Right lobe of liver (tissue), 6 donors: ENCODE measurements at regions not wholly inside any gene's neighbourhood (a gene's known extent, or its start where the extent isn't known, plus 50 kb on each side); places are given as distances from the start of the nearest gene placed in this dataset.

Experiments
- ATAC-seq, 4 donors: fragments of 200-7000 bp; cut with Tn5 transposase; one replicate each; pipeline ENCODE4 v1.9.1; 2020; ENCODE audit warnings: mild to moderate bottlenecking in 4 of 4, moderate library complexity in 4 of 4
- DNase-seq, 3 donors: peaks; one replicate each; pipeline ENCODE4 v3.0.0-alpha.2; 2020
- H3K27ac ChIP-seq, 3 donors: fragments of 200-600 bp; one replicate each; pipeline ENCODE4 v1.8.0; 2022
- H3K27me3 ChIP-seq, 2 donors: fragments of 200-600 bp; one replicate each; pipeline ENCODE4 v1.8.0; 2022
- H3K36me3 ChIP-seq, 4 donors: fragments of 200-600 bp; sonication (generic) in 1 of 4; one replicate each; pipeline versions ENCODE4 v1.5.1 to v1.8.0; 2017 to 2022; ENCODE audit warnings: control low read depth in 1 of 4
- H3K4me1 ChIP-seq, 4 donors: fragments of 200-600 bp; sonication (generic) in 1 of 4; one replicate each; pipeline versions ENCODE4 v1.5.1 to v1.8.0; 2017 to 2022; ENCODE audit warnings: control low read depth in 1 of 4
- H3K4me3 ChIP-seq, 3 donors: fragments of 200-600 bp; one replicate each; pipeline ENCODE4 v1.8.0; 2022
- H3K9me3 ChIP-seq, 4 donors: fragments of 200-600 bp; sonication (generic) in 1 of 4; one replicate each; pipeline versions ENCODE4 v1.5.1 to v1.8.0; 2017 to 2022; ENCODE audit warnings: control low read depth in 1 of 4
- POLR2A ChIP-seq: fragments of 450-650 bp; IDR thresholded peaks from one replicate; pipeline ENCODE4 v1.6.1; 2017; ENCODE audit warnings: antibody characterized with exemption, mild to moderate bottlenecking
- WGBS: methylation state at CpG from one replicate; pipeline ENCODE4 v1.1.6; 2018; ENCODE audit warnings: low coverage, low lambda C conversion rate; ENCODE audit not compliant: insufficient coverage; ENCODE audit errors: missing lambda C conversion rate; 5-methylcytosine and 5-hydroxymethylcytosine counted together
- intact Hi-C, 2 donors: fragments of 100-400 bp; cut with DNase I; formaldehyde crosslinking; loops; one replicate each; pipeline versions ENCODE4 v1.11.2 to v1.14.1; 2022
- TF ChIP-seq, protein P1 (sequence below), 4 donors: fragments of 200-600 bp in 3 of 4; fragments of 450-650 bp in 1 of 4; IDR thresholded peaks; one replicate each; pipeline versions ENCODE4 v1.5.1 to v1.8.0; 2016 to 2022; ENCODE audit warnings: antibody characterized with exemption in 4 of 4, mild to moderate bottlenecking in 2 of 4
- donor health status: DM: no; HTN: yes; CAD: no.
- donor health status: DM: no; HTN: no; CAD: no.
- donor health status: DM: no; HTN: no; CAD: no.
- donor health status: DM: no; HTN: yes; CAD: no.
- donor health status: DM: no; HTN: yes; CAD: no.

DNA sequence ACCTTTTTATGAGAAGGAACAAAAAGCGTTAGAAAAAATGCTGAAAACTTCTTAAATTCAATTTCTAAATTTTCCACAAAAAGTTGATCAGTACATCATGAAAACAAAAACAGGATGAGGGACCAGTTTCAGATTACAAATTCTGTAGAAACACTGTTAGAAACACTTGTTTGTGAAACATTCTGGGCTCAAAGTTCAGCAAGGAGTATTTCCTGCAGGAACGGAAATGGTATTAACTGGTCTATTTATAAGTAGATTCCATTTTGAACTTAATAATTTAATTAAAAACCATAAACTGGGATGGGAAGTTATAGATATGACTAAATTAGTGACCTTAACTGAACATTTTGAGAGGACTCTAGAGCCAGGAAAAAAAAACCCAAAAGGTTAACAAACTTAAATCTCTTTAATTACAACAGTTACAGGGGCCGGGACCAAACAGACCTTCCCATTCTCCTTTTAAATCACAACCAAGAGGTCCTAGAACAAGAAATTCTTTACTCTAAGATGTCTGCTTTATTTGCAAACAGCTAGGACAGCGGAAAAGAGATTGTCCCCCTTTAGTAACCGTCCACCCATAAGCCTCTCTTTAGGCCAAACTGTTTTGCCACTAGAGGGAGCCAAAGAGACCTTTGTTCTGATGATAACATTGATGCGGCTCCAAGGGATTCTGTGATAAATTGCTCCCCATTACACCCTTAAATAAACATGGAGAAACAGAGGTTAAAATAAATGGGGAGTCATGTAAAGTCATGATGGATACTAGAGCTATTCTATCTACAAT, 69.0 kb upstream of the RERGL start:
- DNase-seq: no peak
- TF ChIP-seq, protein P1, sequence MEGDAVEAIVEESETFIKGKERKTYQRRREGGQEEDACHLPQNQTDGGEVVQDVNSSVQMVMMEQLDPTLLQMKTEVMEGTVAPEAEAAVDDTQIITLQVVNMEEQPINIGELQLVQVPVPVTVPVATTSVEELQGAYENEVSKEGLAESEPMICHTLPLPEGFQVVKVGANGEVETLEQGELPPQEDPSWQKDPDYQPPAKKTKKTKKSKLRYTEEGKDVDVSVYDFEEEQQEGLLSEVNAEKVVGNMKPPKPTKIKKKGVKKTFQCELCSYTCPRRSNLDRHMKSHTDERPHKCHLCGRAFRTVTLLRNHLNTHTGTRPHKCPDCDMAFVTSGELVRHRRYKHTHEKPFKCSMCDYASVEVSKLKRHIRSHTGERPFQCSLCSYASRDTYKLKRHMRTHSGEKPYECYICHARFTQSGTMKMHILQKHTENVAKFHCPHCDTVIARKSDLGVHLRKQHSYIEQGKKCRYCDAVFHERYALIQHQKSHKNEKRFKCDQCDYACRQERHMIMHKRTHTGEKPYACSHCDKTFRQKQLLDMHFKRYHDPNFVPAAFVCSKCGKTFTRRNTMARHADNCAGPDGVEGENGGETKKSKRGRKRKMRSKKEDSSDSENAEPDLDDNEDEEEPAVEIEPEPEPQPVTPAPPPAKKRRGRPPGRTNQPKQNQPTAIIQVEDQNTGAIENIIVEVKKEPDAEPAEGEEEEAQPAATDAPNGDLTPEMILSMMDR (IDR thresholded peaks at IDR 0.05): peak; percentile 32 to 67 (median 54)
- TF ChIP-seq POLR2A: no peak
- H3K4me1 ChIP-seq: no peaks in the 10 kb centered on the region
- H3K9me3 ChIP-seq: peaks cover 0 to 4% (median 1%) of the 10 kb centered on the region in 4 donors
- no peak overlapping the region for H3K27ac ChIP-seq
- no peaks in the 10 kb centered on the region for H3K27me3 ChIP-seq
- ATAC-seq: peak in 2 of 4 donors; percentile 52 to 62
- 62% methylated on average over 6 of the region's 6 CpGs for WGBS
- H3K4me3 ChIP-seq: no peak overlapping the region
- intact Hi-C loops: loop anchor here in 1 of 2 donors (10.0 kb wide), 1 partner anchor 66 kb away; no protein-coding TSS in a partner anchor
- no peaks in the 10 kb centered on the region for H3K36me3 ChIP-seq

GRCh38 chr12:18153826-18154225, 63.8 kb upstream of the RERGL start:
- H3K36me3 ChIP-seq: no peaks in the 10 kb centered on the region
- intact Hi-C loops: loop anchor here in 1 of 2 donors (10.0 kb wide), 1 partner anchor 71 kb away; no protein-coding TSS in a partner anchor
- ATAC-seq (no peak), DNase-seq (no peak)
- H3K4me1 ChIP-seq: peaks cover 0 to 6% (median 2%) of the 10 kb centered on the region in 4 donors
- TF ChIP-seq, protein P1 (IDR thresholded peaks at IDR 0.05): no peak
- no peak for TF ChIP-seq POLR2A
- H3K27ac ChIP-seq: no peak overlapping the region
- peaks cover 0 to 4% (median 1%) of the 10 kb centered on the region in 4 donors for H3K9me3 ChIP-seq
- WGBS: 64% methylated on average over 2 of the region's 2 CpGs
- no peak overlapping the region for H3K4me3 ChIP-seq
- H3K27me3 ChIP-seq: no peaks in the 10 kb centered on the region

- H3K9me3 ChIP-seq: no peaks in the 10 kb centered on the region
- H3K27me3 ChIP-seq: no peaks in the 10 kb centered on the region
- intact Hi-C loops: loop anchor here in 1 of 2 donors (10.0 kb wide), 1 partner anchor 74 kb away; no protein-coding TSS in a partner anchor
- TF ChIP-seq, protein P1 (IDR thresholded peaks at IDR 0.05): no peak
- no peak for TF ChIP-seq POLR2A
- no peak overlapping the region for H3K27ac ChIP-seq
- peaks cover 0 to 8% (median 4%) of the 10 kb centered on the region in 4 donors for H3K4me1 ChIP-seq
- ATAC-seq: no peak
- no peaks in the 10 kb centered on the region for H3K36me3 ChIP-seq
- DNase-seq: no peak
- 39% methylated on average over 1 of the region's 1 CpG for WGBS
- H3K4me3 ChIP-seq: no peak overlapping the region
Observed at GRCh38 chr12:18151036-18151435, 61.0 kb upstream of the RERGL start.

DNA sequence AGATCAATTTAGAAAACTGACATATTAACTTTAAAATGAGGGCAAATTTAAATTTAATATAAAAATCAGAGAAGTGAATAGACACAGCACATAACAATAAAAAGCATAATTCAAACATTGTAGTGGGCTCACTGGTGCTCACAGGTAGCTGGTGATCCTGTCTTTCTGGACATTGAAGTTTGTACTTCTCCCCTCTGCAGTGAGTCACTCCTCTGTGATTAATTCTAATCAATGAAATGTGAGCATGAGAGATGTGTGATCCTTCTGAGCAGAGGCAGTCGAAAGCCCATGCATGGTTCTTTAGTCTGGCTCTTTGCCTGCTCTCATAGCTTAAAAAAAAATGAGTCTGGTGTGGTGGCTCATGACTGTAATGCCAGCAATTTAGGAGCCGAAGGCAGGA, 59.0 kb upstream of the RERGL start:
- intact Hi-C loops: no loop called here
- H3K4me3 ChIP-seq: no peak overlapping the region
- no peaks in the 10 kb centered on the region for H3K36me3 ChIP-seq
- DNase-seq: no peak
- no peak overlapping the region for H3K27ac ChIP-seq
- H3K27me3 ChIP-seq: no peaks in the 10 kb centered on the region
- 35% methylated on average over 2 of the region's 2 CpGs for WGBS
- TF ChIP-seq, protein P1 (IDR thresholded peaks at IDR 0.05): no peak
- peak; percentile 62 for TF ChIP-seq POLR2A
- peak; percentile 71 to 96 (median 94) for ATAC-seq
- no peaks in the 10 kb centered on the region for H3K9me3 ChIP-seq
- peaks cover 0 to 8% (median 4%) of the 10 kb centered on the region in 4 donors for H3K4me1 ChIP-seq
